ENCODE measurements at regions not wholly inside any gene's neighbourhood (a gene's known extent, or its start where the extent isn't known, plus 50 kb on each side); places are given as distances from the start of the nearest gene placed in this dataset.

DNA sequence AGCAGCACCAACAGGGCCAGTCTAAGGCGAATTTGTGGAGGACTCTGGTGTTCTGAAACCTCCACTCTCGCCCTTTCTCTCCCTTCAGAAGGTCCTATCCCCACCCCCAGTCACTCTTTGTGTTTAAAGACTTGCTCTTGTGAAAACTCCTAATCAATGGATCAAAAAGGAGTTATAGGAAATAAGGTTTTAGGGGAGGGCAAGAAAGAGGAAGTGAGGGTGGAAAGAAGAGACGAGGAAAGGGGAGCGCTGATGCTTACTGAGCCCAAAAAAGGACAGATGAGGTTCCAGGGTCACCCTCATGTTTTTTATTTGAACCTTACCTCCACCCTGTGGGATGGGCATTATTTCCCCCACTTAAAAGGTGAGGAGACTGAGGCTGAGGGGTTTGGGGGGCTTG lies 70.0 kb upstream of the SLC6A11 start:
- intact Hi-C loops (cut with DNase I), result no loop called here
- DNase-seq, result peak in 1 of 42 donors; percentile 3

DNA sequence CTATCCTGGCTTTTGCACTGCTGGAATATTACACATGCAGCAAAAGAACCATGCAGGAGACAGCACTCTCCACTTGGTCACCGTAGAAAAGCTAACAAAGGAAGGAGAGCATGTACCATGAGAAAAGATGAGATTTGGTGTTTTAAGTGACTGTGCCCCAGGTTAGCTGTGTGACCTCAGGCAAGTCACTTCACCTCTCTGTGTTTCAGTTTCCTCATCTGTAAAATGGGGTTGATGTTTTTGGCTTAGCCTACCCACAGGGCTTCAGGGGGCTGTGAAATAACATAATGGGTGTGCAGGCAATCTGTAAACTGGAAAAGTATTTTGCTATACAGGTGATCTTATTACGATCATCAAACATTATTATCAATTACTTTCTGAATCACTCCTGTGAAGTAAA lies 69.3 kb upstream of the SLC6A11 start:
- intact Hi-C loops (cut with DNase I), result no loop called here
- peak in 1 of 42 donors; percentile 5 for DNase-seq

DNA sequence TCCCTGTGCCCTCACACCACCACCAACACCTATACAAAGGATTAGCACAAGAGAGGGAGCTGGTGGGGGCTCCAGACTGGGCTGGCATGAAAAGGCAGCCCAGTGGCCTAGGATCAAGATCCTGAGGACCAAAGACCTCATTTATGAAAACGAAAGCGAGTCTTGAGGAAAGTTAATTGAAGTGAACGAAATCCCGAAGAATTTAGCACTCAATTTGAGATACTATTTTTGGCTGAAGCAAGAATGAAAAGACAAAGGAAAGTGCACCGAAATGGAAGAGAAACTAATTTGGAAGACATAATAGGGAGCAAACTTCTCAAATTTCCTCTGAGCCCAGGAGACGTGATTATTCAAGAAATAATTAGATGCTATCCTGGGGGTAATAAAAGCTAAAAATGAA lies 68.7 kb upstream of the SLC6A11 start:
- peak in 1 of 42 donors; percentile 16 for DNase-seq
- intact Hi-C loops (cut with DNase I), result no loop called here

DNA sequence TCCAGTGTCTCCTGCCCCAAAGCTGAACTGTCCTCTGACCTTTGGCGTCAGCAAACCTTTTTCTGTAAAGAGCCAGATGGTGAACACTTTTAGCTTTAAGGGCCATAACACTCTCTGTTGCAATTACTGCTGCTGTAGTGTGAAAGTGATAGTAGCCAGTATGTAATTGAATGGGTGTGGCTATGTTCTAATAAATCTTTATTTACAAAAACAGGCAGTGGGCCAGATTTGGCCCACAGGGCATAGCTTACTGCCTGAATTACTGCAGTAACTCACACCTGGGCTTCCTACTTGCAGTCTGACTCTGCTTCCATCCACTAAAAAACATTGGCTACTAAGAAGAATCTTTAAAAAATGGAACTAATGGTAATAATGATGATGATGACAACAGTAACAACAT lies 68.0 kb upstream of the SLC6A11 start:
- intact Hi-C loops (cut with DNase I), result no loop called here
- DNase-seq, result peak in 1 of 42 donors; percentile 24

DNA sequence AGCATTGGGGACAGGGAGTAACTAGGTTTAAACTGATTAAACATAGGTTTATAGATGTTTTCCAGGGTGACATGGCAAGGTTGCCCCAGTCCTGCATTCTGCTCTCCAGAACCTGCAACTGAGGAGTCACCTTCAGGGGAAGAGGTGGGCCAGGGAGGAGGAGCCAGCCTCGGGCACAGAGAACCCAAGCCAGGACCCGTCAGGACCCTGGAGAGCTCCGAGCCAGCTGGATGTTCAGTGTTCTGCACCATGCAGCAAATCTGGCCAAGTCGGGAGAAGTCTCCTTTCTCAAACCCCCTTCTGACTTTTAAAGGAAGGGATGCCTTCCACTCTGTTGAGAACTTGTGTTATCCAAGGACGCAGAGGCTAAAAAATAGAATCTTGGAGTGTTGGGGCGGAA lies 62.1 kb upstream of the SLC6A11 start:
- intact Hi-C loops (cut with DNase I), result loop anchor here (5.0 kb wide), 1 partner anchor 188 kb away; no protein-coding TSS in a partner anchor
- DNase-seq, result peak in 7 of 42 donors; percentile 22 to 63 (median 43)

DNA sequence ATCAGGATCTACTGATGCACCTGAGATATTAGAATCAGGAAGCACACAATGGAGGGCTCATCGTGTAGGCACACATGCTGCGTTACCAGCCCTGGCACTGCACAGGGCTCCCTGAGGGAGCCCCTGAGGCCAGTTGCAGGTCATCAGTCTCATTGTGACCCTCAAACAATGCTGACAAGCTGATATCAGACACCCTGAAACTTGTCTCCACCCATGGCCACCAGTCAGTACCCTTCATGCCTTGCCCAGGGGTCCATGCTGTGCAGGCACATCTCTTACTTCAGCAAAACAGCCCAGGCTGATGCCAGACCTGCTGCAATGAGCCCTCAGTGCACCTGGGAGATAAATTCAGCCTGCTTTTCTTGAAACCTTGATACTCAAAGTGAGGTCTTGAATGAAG lies 59.5 kb upstream of the SLC6A11 start:
- intact Hi-C loops (cut with DNase I), result loop anchor here (2.0 kb wide), 1 partner anchor 300 kb away; no protein-coding TSS in a partner anchor
- DNase-seq, result no peak

DNA sequence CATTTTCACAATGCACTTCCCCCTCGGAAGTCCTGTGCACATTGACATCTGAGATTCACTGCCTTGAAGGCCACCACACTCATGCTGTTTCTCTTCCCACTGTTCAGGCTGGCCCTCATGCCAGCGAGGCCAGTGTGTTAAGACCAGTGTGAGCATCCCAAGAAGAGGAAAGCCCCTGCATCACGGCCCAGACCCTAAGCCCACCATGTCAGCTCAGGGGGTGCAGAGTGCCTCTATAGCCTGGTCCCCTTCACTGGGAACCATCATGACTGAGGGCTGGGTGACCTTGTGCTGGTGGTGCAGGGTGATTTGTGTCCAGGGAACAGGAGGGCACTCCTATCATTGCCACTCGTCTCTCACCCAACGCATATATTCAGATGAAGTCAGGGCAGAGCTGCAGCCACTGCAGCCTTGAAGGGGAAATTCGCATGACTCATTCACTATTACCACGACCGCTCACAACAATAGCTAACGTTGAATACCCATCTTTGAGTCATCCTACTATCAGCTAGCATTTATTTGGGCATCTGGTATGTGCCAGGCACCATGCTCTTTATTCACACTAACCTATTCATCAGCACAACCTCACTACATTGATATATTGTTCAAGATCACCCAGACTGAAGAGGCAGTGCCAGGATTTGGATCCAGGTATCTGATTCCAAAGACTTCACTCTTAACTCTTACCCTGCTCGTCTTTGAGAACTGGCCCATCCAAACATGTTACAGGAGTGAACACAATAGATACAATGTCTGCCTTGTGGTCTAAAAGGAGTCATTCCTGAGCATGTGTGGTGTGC lies 58.8 kb upstream of the SLC6A11 start:
- intact Hi-C loops (cut with DNase I), result loop anchor here (2.0 kb wide), 1 partner anchor 300 kb away; no protein-coding TSS in a partner anchor
- no peak for DNase-seq

DNA sequence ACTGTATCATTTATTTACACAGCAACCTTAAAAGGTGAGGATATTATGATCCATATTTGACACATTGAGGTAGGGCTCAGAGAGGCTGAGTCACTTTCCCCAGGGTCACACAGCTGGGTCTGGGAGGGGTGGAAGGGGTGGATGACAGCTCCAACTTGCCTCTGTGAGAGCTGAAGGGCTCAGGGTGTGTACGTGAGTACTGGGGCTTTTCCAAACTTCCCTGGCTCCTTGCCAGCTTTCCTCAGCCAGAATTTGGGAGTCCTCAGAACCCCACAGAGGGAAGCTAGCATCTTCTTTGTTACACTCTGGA lies 58.3 kb upstream of the SLC6A11 start:
- intact Hi-C loops (cut with DNase I), result loop anchor here (2.0 kb wide), 1 partner anchor 299 kb away; no protein-coding TSS in a partner anchor

DNA sequence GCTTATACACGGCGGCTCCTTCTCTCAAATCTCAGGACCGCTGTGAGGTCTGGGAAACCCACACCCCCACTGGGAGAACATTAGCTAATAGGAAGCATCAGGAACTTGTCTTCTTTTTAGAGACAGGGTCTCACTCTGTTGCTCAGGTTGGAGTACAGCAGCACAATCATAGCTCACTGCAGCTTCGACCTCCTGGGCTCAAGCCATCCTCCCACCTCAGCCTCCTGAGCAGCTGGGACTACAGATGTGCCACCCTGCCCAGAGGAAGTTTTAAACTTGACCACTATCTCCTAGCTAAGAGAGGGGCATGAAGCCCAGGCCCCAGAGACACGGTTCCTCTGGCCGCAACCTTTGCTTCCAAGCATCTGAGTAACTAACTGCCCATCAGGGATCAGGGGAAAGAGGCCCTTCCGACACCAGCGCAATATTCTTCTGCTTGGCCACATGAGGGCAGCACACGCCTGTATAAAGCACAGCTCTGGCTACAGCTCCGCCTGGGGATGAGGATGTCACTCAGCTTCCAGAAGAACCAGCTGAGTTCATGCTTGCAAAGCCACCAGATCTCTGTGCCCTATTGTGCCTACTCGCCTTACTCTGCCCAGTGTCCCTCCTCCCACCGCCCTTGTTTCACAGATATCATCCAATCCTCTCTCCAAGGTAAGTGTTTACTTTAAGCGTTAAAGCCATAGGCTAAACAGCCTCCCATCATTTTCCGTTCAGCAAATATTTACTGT lies 57.6 kb upstream of the SLC6A11 start:
- peak; percentile 54 to 91 (median 81) for DNase-seq
- intact Hi-C loops (cut with DNase I), result no loop called here

More for the DNA sequence above, 58.3 kb upstream of the SLC6A11 start:
- no peak for DNase-seq

DNA sequence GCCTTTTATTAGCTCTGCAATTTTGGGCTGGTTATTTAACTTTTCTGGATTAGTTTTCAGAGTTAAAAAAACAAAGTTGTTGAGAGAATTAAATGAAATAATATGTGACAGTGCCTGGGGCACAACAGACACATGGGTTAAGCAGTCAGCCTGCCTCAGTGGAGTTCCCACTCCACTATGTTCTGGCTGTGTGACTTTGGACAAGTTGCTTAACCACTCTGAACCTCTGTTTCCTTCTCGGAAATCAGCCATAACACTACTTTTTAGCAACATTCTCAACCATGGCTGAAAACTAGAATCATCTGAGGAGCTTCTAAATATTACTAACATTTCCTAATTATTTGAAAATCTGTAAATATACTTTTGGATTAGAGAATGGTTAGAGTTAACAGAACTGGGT lies 56.5 kb upstream of the SLC6A11 start:
- intact Hi-C loops (cut with DNase I), result no loop called here
- no peak for DNase-seq

DNA sequence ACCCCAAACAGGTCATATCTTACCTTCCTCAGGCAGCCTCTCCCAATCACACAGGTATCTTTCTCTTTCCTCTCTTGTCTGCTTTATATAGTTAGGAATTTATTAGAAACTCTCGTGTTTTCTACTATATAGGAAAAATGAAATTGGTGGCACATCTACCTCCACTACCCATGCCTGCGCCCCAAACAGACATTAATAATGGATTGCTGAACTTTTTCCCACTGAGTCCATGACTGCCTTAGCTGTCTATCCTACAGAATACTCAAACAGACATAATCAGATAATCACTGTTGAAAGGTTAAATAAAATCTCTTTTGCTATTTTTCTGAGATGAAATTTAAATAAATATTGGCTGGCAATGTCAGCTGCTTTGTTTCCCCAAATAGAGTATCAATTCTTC lies 55.8 kb upstream of the SLC6A11 start:
- DNase-seq, result no peak
- intact Hi-C loops (cut with DNase I), result no loop called here

DNA sequence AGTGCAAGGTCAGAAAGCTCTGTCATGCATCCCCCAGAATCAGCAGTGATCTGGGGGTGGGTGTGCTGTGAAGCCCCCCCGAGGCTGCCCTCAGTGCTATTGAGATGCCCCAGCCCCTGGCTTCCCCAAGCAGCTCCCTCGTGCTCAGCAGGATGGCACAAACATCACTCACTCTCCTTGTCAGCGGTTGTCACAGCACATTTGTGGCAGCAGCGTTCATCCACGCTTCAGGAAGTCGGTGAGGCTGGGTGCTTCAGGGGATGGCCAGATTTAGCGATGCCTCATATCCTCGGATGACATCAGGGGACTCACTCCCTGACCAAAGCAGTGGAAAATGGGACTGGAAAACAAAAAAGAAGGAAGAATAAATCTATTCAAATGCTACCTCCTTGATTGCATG lies 54.4 kb upstream of the SLC6A11 start:
- intact Hi-C loops (cut with DNase I), result no loop called here
- no peak for DNase-seq

DNA sequence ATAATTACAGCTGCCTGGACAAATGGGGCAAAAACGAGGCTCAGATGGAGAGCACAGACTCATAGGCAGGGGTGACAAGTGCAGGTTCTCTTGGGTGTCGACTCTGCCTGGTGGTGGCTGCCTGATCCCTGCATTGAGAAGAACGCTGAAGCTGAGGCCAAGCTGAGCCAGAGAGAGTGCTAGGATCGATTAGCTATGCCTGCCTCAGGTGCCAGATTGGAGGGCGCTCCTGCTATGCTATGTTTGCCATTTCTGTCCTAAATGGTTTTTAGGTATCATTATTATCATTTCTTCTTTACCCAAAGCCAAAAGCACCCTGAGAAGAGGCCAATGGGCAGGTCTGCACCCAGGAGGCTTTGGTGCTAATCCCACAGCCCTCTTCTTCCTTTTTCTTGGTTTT lies 53.9 kb upstream of the SLC6A11 start:
- intact Hi-C loops (cut with DNase I), result no loop called here
- no peak for DNase-seq

DNA sequence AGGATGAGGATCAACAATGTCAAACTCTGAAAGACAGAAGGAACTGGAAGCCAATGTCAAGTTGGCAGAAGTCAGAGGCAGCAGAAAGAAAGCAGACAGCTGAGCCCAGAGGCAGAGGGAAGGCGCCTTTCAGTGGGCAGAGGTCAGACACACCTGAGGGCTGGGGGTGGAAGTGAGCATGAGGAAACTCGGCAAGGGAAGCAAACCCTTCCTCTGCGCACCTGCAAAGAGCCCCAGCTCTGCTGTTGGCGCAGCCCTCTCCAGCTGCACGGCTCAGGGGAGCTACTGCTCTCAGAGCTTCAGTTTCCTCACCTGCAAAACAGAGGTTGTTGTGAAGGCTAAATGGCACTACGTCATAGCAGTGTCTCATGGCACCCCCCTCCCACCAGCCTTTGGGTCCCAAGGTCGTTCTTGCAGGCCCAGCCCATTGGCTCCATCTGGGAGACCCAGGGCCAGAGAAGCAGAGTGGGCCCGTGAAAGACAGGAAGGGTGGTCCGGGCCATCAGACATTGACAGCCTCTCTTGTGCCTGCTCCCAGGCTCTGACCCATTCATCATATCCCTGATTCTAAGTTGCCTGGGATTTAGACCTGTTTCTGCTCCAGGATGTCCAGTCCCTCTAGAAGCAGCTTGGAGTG lies 53.3 kb upstream of the SLC6A11 start:
- DNase-seq, result no peak
- intact Hi-C loops (cut with DNase I), result no loop called here

DNA sequence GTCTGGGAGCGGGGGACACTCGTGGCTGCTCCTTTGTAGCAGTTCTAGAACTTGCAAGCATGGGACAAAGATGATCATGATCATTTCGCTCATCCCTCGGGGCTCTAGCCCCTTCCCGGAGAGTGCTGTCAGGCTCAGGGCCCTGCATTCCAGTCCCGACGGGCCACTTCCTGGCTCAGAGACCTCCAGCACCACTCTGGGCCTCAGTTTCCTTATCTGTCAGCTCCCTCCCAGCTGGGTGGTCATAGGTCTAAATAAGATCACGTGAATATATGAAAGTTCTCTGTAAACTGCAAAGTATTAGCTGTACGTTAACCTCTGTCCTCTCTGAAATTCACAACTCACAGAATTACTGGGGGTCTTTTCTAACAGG lies 52.8 kb upstream of the SLC6A11 start:
- DNase-seq, result peak in 1 of 42 donors; percentile 0
- intact Hi-C loops (cut with DNase I), result no loop called here

DNA sequence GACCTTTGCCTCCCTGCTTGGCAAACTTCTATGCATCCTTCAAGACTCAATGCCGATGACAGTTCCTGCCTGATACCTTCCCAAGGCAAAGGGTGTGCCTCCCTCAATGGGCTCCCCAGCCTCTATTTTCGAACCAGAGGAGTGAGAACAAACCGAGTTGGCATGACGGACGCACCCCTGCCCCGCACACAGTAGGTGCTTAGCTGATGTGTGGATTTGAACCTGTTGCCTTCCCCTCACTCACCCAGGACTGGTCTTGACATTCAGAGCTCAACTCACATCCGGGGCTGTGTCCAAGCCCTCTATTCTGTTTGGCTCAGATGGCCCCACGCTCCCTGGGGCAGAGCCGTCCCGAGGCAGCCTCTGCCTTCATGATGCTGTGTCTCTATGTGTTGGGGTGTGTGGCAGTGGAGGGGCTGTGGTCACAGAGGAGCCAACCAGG lies 52.2 kb upstream of the SLC6A11 start:
- intact Hi-C loops (cut with DNase I), result no loop called here
- DNase-seq, result peak in 1 of 42 donors; percentile 11

DNA sequence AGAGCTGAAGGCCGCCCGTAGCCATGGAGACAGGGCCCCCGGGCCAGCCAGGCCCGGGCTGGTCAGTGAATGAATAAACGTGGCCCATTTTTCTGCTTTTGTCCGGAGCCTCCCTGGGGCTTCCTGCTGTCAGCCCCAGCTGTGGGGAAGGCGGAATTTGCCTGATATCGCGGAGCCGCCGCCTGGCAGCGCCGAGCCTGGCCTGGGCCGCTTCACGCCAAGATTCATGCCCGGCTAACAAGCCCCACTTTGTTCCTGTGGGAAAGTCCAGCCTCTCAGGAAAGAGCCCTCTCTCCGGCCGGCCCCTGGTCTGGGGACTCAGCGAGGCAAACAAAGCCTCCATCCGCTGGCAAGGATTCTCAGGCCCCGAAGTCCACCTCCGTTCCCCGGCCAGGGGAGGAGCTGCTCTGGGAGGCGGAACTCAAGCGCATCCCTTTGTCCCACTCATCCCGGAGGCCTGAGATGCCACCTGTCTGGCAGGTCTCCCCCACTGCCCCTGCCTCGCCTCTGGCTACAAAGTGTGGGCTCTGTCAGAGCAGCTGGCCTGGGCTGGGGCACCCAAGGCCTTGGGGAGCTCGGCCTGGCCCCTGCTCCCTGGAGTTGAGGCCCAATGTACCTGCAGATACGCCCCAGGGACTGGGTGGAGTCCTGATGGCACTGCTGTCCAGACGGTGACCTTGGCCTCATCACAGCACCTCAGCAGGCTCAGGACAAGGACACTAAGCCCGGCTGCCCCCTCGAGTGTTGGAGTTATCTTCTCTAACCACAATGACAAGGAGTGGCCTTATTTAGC lies 51.6 kb upstream of the SLC6A11 start:
- DNase-seq, result peak; percentile 41 to 86 (median 71)
- intact Hi-C loops (cut with DNase I), result no loop called here

DNA sequence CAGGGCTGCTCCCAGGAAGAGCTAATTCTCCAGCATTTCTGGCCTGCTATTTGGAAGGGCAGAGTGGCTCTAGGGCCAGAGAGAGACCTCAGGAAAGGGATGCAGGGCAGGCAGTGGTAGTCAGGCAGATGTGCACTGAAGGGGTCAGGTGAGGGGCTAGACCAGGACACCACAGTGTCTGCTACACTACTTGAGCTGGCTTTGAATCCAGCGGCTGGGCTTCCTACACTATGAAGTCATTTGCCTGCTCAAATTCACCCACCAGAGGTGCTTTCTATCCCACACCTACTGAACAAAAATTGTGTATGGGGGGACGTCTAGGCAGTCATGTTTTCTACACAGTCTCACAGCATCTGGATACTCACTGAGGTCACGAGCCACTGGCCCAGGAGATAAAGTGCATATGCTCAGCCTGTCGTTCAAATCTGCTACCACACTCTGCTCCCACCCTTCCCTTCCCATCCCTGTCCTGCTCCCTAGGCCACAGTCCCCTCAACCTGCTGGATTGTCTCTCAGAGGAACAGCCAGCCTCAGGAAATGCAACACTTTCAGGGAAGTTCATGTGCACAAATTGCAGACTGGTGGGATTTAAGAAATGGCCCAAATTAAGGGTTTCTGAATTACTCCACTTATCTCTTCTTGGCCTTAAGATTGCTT lies 49.9 kb upstream of the SLC6A11 start:
- intact Hi-C loops (cut with DNase I), result no loop called here
- DNase-seq, result peak in 1 of 42 donors; percentile 20

Measured in head of caudate nucleus (tissue), 42 donors.